Fibroblast of villous mesenchyme (primary cell): ENCODE measurements at regions not wholly inside any gene's neighbourhood (a gene's known extent, or its start where the extent isn't known, plus 50 kb on each side); places are given as distances from the start of the nearest gene placed in this dataset.

Experiments
- DNase-seq: peaks from one replicate; pipeline ENCODE4 v3.0.0-alpha.2; 2010; ENCODE audit warnings: low read depth
- H3K4me3 ChIP-seq: 2 replicates; pipeline ENCODE4 v1.5.1; 2011; ENCODE audit warnings: low read depth, mild to moderate bottlenecking, low read length
- CTCF ChIP-seq: IDR thresholded peaks from 2 replicates; pipeline ENCODE4 v1.5.1; 2012; ENCODE audit warnings: low read depth, mild to moderate bottlenecking, low read length; ENCODE audit not compliant: insufficient read depth

GRCh38 chr13:79695754-79696153 is 214.8 kb downstream of the NDFIP2 start:
- no peak for DNase-seq
- no peak overlapping the region for H3K4me3 ChIP-seq
- no peak for TF ChIP-seq CTCF

- H3K4me3 ChIP-seq, result no peak overlapping the region
- peak; percentile 31 for DNase-seq
- no peak for TF ChIP-seq CTCF
Measured at GRCh38 chr13:79692846-79693245, 211.9 kb downstream of the NDFIP2 start.

GRCh38 chr13:79691826-79692225 is 210.9 kb downstream of the NDFIP2 start:
- DNase-seq, result no peak
- TF ChIP-seq CTCF, result no peak
- H3K4me3 ChIP-seq, result no peak overlapping the region

GRCh38 chr13:79688741-79689140 is 207.8 kb downstream of the NDFIP2 start:
- no peak overlapping the region for H3K4me3 ChIP-seq
- no peak for DNase-seq
- no peak for TF ChIP-seq CTCF

GRCh38 chr13:79686441-79686840 is 205.5 kb downstream of the NDFIP2 start:
- DNase-seq, result no peak
- no peak for TF ChIP-seq CTCF
- H3K4me3 ChIP-seq, result no peak overlapping the region

- no peak overlapping the region for H3K4me3 ChIP-seq
- no peak for TF ChIP-seq CTCF
- DNase-seq, result no peak
Measured at GRCh38 chr13:79684371-79684770, 203.4 kb downstream of the NDFIP2 start.

GRCh38 chr13:79682164-79682563 is 201.2 kb downstream of the NDFIP2 start:
- TF ChIP-seq CTCF, result no peak
- no peak overlapping the region for H3K4me3 ChIP-seq
- no peak for DNase-seq
